Parathyroid adenoma (tissue), 2 donors: ENCODE measurements at regions not wholly inside any gene's neighbourhood (a gene's known extent, or its start where the extent isn't known, plus 50 kb on each side); places are given as distances from the start of the nearest gene placed in this dataset.
"Not testable (repeated sequence)": the region's sequence is repeated elsewhere in the genome, so short reads cannot be mapped to it uniquely, and the experiment has no call there.

Experiments used
- H2AFZ ChIP-seq: fragments of 300-600 bp; sonication (generic); one replicate; pipeline ENCODE4 v1.7.0; 2017; ENCODE audit warnings: antibody characterized with exemption, mild to moderate bottlenecking
- H3K27ac ChIP-seq: fragments of 300-600 bp; sonication (generic); one replicate; pipeline ENCODE4 v1.7.0; 2017
- H3K27me3 ChIP-seq: fragments of 300-600 bp; sonication (generic); one replicate; pipeline ENCODE4 v1.7.0; 2017; ENCODE audit warnings: low read length; ENCODE audit not compliant: control insufficient read depth, insufficient read depth
- H3K36me3 ChIP-seq: fragments of 300-600 bp; sonication (generic); one replicate; pipeline ENCODE4 v1.7.0; 2017; ENCODE audit warnings: low read length; ENCODE audit not compliant: control insufficient read depth, insufficient read depth
- H3K4me1 ChIP-seq: fragments of 300-600 bp; sonication (generic); one replicate; pipeline ENCODE4 v1.7.0; 2017; ENCODE audit warnings: control low read depth
- H3K4me2 ChIP-seq: fragments of 300-600 bp; sonication (generic); one replicate; pipeline ENCODE4 v1.7.0; 2017; ENCODE audit warnings: low read length
- H3K4me3 ChIP-seq: fragments of 300-600 bp; sonication (generic); one replicate; pipeline ENCODE4 v1.7.0; 2017; ENCODE audit warnings: low read depth, low read length
- H3K79me2 ChIP-seq: fragments of 300-600 bp; sonication (generic); one replicate; pipeline ENCODE4 v1.7.0; 2017; ENCODE audit warnings: control low read depth
- H3K9ac ChIP-seq: fragments of 300-600 bp; sonication (generic); one replicate; pipeline ENCODE4 v1.7.0; 2017; ENCODE audit warnings: mild to moderate bottlenecking
- H3K9me3 ChIP-seq: fragments of 300-600 bp; sonication (generic); one replicate; pipeline ENCODE4 v1.7.0; 2017; ENCODE audit warnings: low read length; ENCODE audit not compliant: control insufficient read depth
- TF ChIP-seq, protein P1 (sequence below): fragments of 300-600 bp; sonication (generic); IDR thresholded peaks from one replicate; pipeline ENCODE4 v1.7.0; 2017; ENCODE audit warnings: antibody characterized with exemption, mild to moderate bottlenecking
- donor health status: primary hyperparathyroidism.

DNA sequence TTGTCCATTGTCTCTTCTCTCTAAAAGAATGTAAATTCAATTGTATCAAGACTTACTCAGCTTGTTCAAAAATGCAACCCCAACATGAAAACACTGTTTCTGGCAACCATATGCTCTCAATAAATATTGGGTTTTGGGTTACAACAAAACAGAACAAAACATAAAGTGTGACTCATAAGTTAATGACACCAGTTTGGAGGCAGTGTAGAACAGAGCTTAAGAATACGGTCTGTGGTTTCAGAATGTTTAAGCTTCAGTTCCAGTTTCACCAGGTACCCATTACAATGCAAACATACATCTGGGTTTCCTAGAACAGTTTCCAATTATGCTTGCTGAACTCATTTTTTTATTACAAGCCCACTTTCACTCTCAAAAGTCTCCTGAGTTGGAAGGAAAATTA, 285.8 kb upstream of the PCDH9 start:
- no peaks in the 10 kb centered on the region for H3K27me3 ChIP-seq
- H3K4me2 ChIP-seq: no peak overlapping the region
- no peaks in the 10 kb centered on the region for H3K36me3 ChIP-seq
- H3K79me2 ChIP-seq: no peaks in the 10 kb centered on the region
- H3K9me3 ChIP-seq: no peaks in the 10 kb centered on the region
- no peaks in the 10 kb centered on the region for H3K4me1 ChIP-seq
- TF ChIP-seq, protein P1, sequence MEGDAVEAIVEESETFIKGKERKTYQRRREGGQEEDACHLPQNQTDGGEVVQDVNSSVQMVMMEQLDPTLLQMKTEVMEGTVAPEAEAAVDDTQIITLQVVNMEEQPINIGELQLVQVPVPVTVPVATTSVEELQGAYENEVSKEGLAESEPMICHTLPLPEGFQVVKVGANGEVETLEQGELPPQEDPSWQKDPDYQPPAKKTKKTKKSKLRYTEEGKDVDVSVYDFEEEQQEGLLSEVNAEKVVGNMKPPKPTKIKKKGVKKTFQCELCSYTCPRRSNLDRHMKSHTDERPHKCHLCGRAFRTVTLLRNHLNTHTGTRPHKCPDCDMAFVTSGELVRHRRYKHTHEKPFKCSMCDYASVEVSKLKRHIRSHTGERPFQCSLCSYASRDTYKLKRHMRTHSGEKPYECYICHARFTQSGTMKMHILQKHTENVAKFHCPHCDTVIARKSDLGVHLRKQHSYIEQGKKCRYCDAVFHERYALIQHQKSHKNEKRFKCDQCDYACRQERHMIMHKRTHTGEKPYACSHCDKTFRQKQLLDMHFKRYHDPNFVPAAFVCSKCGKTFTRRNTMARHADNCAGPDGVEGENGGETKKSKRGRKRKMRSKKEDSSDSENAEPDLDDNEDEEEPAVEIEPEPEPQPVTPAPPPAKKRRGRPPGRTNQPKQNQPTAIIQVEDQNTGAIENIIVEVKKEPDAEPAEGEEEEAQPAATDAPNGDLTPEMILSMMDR: no peak
- no peak overlapping the region for H3K4me3 ChIP-seq
- H2AFZ ChIP-seq: no peak overlapping the region
- no peak overlapping the region for H3K9ac ChIP-seq
- H3K27ac ChIP-seq: no peak overlapping the region

DNA sequence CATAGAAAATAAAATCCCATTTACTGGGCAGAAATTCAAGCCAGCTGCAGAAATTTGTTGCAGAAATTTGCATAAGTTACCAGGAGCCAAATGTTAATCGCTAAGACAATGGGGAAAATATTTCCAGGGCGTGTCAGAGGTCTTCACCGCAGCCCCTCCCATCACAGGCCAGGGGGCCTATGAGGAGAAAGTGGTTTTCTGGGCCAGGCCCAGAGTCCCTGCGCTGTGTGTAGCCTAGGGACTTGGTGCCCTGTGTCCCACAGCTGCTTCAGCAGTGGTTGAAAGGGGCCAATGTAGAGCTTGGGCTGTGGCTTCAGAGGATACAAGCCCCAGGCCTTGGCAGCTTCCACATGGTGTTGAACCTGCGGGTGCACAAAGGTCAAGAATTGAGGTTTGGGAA, 278.9 kb upstream of the PCDH9 start:
- H3K4me2 ChIP-seq: no peak overlapping the region
- no peaks in the 10 kb centered on the region for H3K9me3 ChIP-seq
- H3K4me1 ChIP-seq: no peaks in the 10 kb centered on the region
- no peak overlapping the region for H3K9ac ChIP-seq
- H3K27ac ChIP-seq: no peak overlapping the region
- no peaks in the 10 kb centered on the region for H3K36me3 ChIP-seq
- H3K79me2 ChIP-seq: no peaks in the 10 kb centered on the region
- TF ChIP-seq, protein P1: no peak
- H3K27me3 ChIP-seq: no peaks in the 10 kb centered on the region
- no peak overlapping the region for H3K4me3 ChIP-seq
- H2AFZ ChIP-seq: no peak overlapping the region

DNA sequence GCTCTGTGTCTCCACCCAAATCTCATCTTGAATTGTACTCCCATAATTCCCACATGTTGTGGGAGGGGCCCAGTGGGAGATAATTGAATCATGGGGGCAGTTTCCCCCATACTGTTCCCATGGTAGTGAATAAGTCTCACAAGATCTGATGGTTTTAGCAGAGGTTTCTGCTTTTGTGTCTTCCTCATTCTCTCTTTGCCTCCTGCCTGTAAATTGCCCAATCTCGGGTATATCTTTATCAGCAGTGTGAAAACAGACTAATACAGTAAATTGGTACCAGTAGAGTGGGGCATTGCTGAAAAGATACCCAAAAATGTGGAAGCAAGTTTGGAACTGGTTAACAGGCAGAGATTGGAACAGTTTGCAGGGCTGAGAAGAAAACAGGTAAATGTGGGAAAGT, 278.1 kb upstream of the PCDH9 start:
- not testable (repeated sequence) for H3K9ac ChIP-seq, H3K4me1 ChIP-seq, H3K4me2 ChIP-seq, H3K4me3 ChIP-seq, H3K27ac ChIP-seq, H2AFZ ChIP-seq, H3K9me3 ChIP-seq, H3K36me3 ChIP-seq, H3K27me3 ChIP-seq, H3K79me2 ChIP-seq

DNA sequence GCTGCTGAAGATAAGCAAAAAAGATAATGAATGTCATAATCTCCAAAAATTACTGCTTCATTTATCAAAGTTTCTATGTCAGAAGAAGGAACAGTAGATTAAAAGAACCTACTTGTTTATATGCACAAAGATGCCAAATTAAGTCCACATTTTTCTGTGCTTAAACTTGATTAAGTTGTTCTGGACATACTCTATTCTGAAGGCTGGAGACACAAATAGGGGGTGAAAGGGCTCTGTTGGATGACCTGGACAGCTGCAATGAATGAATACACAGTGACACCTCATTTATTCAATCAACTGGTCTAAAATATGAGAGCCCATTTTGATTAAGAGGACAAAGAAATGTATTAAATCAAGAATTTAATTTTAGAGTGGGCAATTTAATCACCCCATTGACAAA, 276.3 kb upstream of the PCDH9 start:
- no peaks in the 10 kb centered on the region for H3K27me3 ChIP-seq

DNA sequence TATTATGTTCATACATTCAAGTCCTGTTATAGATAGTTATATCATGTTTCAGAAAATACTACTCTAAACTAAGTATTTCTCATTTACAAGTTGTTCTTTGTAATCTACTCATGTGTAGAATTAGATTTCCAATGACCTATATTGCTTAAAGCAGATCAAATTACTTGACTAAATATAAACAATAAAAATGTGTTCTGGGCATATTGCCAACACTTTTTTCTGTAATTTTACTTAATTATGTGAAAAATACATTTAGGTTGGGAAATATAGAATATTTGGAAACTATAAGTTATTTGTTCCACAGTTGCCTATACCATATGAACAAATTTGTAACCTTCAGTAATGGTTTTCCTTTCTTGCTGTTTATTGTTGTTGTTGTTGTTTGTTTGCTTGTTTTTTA, 275.2 kb upstream of the PCDH9 start:
- Histone ChIP-seq H2AFZ (no peak overlapping the region), H3K9ac (no peak overlapping the region), H3K4me3 (no peak overlapping the region), H3K36me3 (no peaks in the 10 kb centered on the region), H3K9me3 (no peaks in the 10 kb centered on the region), H3K27ac (no peak overlapping the region), H3K79me2 (no peaks in the 10 kb centered on the region), H3K4me2 (no peak overlapping the region), H3K27me3 (no peaks in the 10 kb centered on the region), H3K4me1 (no peaks in the 10 kb centered on the region)
- TF ChIP-seq, protein P1: no peak

More for the DNA sequence above, 276.3 kb upstream of the PCDH9 start:
- TF ChIP-seq, protein P1: no peak
- Histone ChIP-seq H2AFZ (no peak overlapping the region), H3K36me3 (no peaks in the 10 kb centered on the region), H3K9me3 (no peaks in the 10 kb centered on the region), H3K4me1 (no peaks in the 10 kb centered on the region), H3K9ac (no peak overlapping the region), H3K79me2 (no peaks in the 10 kb centered on the region), H3K4me3 (no peak overlapping the region), H3K27ac (no peak overlapping the region), H3K4me2 (no peak overlapping the region)
